ENCODE measurements at regions not wholly inside any gene's neighbourhood (a gene's known extent, or its start where the extent isn't known, plus 50 kb on each side); places are given as distances from the start of the nearest gene placed in this dataset.

DNA sequence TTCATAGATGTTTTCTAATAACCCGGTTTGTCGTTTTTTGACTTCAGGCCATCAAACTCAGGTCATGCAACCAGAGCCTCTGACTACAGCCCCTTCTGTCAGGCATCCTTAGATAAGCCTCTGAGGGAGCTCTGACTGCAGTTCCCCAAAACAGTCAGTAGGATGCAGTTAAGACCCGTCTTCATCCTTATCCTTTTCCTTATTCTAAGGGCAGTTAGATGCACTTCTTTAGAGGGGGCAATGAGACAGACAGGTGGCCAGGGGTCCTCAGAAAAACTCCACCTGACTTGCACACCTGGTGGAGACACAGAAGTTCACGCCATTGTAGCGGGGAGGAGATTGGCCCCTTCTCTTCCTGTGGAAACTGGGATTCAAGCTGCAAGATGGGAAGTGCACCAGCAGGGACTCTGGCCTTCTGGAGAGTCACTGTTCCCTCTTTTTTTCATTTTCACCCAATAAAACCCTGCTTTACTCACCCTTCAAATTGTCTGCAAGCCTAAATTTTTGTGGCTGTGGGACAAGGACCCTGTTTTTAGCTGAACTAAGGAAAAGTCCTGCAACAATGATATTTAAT is 104.8 kb upstream of the TFPI start:
- TF ChIP-seq ZNF565 (CRISPR knock-in tag; conservative IDR thresholded peaks at IDR 0.05; ENCODE audit: low read depth) (no peak), ZFP3 (CRISPR knock-in tag; IDR thresholded peaks at IDR 0.05) (no peak), RARB (CRISPR knock-in tag; IDR thresholded peaks at IDR 0.05) (no peak), ZFP30 (CRISPR knock-in tag; IDR thresholded peaks at IDR 0.05) (no peak), OSR1 (CRISPR knock-in tag; IDR thresholded peaks at IDR 0.05) (no peak)
- TF ChIP-seq, protein P1, sequence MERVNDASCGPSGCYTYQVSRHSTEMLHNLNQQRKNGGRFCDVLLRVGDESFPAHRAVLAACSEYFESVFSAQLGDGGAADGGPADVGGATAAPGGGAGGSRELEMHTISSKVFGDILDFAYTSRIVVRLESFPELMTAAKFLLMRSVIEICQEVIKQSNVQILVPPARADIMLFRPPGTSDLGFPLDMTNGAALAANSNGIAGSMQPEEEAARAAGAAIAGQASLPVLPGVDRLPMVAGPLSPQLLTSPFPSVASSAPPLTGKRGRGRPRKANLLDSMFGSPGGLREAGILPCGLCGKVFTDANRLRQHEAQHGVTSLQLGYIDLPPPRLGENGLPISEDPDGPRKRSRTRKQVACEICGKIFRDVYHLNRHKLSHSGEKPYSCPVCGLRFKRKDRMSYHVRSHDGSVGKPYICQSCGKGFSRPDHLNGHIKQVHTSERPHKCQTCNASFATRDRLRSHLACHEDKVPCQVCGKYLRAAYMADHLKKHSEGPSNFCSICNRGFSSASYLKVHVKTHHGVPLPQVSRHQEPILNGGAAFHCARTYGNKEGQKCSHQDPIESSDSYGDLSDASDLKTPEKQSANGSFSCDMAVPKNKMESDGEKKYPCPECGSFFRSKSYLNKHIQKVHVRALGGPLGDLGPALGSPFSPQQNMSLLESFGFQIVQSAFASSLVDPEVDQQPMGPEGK (CRISPR knock-in tag; IDR thresholded peaks at IDR 0.05; ENCODE audit: borderline replicate concordance), result no peak
- TF ChIP-seq, protein P2, sequence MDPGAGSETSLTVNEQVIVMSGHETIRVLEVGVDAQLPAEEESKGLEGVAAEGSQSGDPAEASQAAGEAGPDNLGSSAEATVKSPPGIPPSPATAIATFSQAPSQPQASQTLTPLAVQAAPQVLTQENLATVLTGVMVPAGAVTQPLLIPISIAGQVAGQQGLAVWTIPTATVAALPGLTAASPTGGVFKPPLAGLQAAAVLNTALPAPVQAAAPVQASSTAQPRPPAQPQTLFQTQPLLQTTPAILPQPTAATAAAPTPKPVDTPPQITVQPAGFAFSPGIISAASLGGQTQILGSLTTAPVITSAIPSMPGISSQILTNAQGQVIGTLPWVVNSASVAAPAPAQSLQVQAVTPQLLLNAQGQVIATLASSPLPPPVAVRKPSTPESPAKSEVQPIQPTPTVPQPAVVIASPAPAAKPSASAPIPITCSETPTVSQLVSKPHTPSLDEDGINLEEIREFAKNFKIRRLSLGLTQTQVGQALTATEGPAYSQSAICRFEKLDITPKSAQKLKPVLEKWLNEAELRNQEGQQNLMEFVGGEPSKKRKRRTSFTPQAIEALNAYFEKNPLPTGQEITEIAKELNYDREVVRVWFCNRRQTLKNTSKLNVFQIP (CRISPR knock-in tag; IDR thresholded peaks at IDR 0.05; ENCODE audit: borderline replicate concordance, low read depth), result no peak
- TF ChIP-seq, protein P3, sequence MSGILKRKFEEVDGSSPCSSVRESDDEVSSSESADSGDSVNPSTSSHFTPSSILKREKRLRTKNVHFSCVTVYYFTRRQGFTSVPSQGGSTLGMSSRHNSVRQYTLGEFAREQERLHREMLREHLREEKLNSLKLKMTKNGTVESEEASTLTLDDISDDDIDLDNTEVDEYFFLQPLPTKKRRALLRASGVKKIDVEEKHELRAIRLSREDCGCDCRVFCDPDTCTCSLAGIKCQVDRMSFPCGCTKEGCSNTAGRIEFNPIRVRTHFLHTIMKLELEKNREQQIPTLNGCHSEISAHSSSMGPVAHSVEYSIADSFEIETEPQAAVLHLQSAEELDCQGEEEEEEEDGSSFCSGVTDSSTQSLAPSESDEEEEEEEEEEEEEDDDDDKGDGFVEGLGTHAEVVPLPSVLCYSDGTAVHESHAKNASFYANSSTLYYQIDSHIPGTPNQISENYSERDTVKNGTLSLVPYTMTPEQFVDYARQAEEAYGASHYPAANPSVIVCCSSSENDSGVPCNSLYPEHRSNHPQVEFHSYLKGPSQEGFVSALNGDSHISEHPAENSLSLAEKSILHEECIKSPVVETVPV (CRISPR knock-in tag; IDR thresholded peaks at IDR 0.05), result no peak

All from SK-N-SH treated with all-trans-retinoic acid at 6 μM for 48 hours (cell line).